HG02943 (cell line): ENCODE measurements at regions not wholly inside any gene's neighbourhood (a gene's known extent, or its start where the extent isn't known, plus 50 kb on each side); places are given as distances from the start of the nearest gene placed in this dataset.

ENCODE experiments used
- ATAC-seq: cut with Tn5 transposase; IDR thresholded peaks from one replicate; pipeline ENCODE4 v1.9.1; 2021; ENCODE audit warnings: mild to moderate bottlenecking, low read depth, moderate library complexity; ENCODE audit not compliant: unreplicated experiment

- no peak for ATAC-seq
Observed at GRCh38 chr11:11177156-11177808, 175.8 kb downstream of the CSNK2A3 start.

DNA sequence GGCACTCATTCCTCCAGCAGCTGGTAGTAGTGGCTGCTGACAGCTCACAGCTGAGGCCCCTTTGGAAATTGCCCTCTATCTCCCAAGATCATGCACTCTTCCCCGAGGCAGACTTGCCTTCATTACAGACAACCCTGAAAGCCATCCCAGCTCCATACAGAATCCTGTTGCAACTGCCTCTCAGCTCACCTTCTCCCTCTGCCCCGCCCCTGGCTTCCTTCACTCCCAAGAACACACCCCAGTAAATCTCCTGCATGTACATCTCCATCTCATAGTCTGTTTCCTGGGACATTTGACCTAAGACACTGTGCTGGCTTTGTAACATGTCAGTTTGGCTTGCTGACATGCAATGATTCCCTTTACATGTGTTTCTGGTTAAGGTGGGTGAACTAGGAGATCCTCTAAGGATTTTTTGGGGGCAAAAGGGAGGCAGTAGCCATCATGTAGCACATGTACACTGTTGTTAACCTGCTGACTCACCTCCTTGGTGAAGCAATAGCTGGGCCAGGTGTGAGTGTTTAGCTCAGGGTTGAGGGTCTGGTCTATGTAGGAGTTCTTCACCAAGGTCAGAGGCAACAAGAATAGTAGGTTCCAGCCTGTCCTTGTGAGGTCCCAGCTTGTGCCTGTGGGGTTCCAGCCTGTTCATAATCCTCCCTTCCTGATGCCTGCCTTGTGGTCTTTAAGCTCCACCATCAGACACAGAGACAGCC, 179.6 kb downstream of the CSNK2A3 start:
- no peak for ATAC-seq

- peak; percentile 97 for ATAC-seq
Observed at GRCh38 chr11:11171854-11172253, 181.2 kb downstream of the CSNK2A3 start.

DNA sequence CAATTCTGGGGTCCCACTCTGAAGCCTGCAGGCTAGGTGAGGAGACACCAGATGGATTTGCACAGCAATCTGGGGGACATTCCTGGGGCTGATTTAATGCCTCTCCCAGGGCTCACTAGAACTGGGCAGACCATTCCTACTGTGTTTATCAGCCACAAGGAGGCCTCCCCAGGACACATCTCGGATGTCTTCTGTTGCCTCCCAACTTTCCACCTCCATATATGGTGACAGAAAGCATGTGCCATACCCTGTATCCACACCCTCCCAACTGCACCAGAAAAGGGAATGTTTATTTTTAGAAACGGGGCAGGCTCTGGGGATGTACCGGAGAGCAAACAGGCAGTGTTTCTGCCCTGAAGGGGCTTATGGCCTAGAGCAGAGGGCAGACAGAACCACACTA, 181.8 kb downstream of the CSNK2A3 start:
- no peak for ATAC-seq

- no peak for ATAC-seq
Observed at GRCh38 chr11:11170352-11171084, 182.5 kb downstream of the CSNK2A3 start.

- no peak for ATAC-seq
Observed at GRCh38 chr11:11169715-11170351, 183.2 kb downstream of the CSNK2A3 start.

GRCh38 chr11:11167806-11168205, 185.2 kb downstream of the CSNK2A3 start:
- ATAC-seq, result no peak

DNA sequence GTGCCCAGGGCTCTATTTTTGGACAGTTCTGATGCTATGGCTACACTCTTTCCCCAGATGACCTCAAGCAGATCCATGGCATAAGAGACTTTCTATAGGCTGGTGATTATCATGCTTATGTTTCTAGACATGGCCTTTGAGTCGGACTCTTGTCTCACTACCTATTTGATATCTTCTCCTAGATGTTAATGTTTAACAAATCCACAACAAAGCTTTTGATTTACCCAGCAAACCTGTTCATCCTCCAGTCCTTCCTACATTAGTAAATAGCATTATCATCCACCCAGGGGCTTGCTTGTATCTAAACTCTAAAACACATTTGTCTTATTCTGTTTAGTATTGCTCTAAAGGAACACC, 188.7 kb downstream of the CSNK2A3 start:
- ATAC-seq, result no peak

DNA sequence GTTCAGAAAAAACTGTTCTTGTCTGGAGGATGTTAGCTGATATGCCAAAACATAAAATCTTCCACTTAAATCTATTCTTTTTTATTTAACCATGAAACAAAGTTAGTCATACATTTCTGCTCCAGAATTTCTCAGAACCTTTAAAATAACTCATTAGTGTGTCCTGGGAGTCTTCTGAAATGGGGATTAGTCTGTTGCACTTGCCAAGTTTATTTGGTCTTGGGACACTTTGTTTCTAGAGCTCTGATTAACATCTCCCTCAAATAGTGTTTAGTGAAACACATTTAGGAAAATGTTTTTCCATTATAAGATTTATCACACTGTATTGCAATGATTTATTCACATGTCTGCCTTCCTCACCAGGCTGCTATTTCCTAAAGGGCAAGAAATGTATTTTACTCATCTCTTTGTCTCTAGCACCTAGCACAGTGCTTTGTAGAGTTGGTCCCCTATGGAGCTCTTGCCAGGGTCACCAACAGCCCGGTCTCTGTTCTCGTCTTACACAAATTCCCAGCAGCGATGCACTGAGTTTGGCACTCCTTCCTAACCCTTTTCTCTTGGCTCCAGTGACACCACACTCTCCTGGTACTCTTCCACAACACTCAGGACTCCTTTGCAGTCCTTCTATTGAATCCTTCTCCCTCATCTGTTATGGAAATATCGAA, 189.2 kb downstream of the CSNK2A3 start:
- no peak for ATAC-seq

DNA sequence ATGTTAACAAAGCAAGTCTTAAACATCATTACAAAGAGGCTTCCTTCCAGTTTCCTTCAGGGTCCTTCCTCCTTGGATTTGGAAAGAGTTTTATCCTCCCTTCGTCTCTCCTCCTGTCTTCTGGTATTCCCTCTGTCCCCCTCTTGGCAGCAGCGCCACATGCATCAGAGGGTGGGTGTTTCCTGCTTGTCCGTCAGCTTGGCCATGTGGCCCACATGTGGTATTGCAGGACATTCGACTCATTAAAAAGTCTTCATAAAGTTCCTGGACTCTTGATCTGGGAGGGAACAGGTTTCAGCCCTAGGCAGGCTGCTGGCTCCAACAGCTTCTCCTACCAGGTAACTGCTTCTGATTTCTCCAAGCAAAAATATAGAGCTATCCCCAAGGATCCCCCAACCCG, 189.8 kb downstream of the CSNK2A3 start:
- ATAC-seq, result no peak

GRCh38 chr11:11157185-11157584, 195.9 kb downstream of the CSNK2A3 start:
- no peak for ATAC-seq

- ATAC-seq, result no peak
Observed at GRCh38 chr11:11155962-11156815, 196.9 kb downstream of the CSNK2A3 start.

GRCh38 chr11:11152877-11153276, 200.2 kb downstream of the CSNK2A3 start:
- ATAC-seq, result no peak

DNA sequence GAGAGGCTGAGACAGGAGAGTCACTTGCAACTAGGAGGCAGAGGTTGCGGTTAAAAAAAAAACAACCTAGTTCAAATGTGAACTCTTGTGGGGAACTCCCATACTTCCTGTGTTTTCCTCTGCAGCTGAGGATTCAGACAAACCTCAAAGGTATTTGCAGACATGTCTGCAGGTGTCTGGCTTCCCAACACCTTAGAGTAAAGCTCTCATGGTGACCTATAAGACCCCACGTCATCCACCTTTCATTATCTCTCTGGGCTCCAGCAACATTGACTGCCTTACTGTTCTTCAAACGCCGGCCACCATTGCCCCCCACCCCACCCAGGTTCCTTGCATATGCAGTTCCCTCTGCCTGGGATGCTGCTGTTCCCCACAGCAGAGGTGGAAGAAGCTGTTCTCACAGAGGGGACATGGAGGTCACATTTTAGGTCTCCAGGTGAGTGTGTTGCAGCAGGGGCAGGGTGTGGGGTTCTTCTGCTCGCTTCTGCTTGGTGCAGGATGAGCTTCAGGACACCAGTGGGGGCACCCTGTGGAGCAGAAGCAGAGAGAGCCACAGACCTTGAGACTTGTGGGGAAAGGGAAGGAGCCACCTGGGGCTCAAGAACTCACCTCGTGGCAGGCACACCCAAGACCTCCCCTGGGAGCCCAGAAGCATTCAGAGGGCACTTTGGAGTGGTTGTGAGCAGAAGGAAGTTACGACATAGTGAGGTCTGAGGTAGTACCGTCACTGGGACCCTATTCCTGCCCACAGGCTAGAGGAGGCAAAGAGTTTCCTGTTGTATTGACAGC, 203.2 kb downstream of the CSNK2A3 start:
- ATAC-seq, result no peak

DNA sequence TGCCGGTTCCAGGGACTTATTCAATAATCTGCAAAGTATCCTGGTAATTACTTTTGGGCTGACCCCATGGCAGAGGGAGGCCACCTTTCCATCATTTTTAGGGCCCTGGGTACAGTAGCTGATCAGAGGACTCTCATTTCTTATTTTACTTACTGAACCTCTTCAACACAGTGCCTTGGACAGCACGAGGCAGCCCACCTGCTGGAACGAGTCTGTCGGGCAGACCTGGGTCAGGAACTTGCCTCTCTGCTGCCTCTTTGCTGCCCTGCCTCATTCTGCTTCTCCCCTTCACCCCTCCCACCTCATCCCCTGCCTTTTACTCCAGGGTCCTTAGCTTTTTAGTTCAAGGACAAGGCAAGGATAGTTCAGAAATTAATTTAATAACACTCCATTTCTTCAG, 204.5 kb downstream of the CSNK2A3 start:
- ATAC-seq, result no peak

DNA sequence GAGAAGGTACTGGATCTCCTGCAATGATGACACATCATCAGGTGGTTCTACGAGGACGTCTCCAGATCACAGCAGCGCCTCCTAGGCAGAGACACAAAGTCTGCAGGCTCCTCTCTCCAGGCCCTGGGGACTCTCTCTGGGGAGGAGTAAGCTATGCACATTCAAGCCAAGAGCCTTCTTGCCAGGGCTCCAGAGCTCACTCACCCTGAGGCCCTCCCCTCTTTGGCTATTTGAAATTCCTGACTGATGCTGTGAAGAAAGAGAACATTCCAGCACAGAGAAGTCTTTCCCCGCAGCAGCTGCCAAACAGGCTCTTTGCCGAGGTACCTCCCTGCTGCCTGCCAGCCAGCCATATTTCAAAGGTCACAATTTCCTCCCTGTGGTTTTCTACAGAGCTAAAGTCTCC, 204.9 kb downstream of the CSNK2A3 start:
- ATAC-seq, result no peak

DNA sequence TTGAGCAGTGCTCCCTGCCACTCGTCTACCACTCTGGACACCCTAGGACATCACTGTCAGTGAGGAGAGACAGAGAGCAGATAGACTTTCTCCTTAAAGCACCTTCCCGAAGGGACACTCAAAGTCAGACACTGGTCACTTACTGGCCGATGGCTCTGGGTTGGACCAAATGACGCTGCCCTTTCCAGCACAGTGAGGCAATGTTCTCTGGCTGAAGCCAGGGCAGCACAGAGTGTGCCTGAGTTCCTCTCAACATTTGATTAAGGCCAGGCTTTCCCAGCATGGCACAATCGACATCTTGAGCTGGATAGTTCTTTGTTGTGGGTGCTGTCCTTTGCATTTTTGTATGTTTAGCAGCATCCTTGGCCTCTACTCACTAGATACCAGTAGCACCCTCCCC, 206.2 kb downstream of the CSNK2A3 start:
- no peak for ATAC-seq

DNA sequence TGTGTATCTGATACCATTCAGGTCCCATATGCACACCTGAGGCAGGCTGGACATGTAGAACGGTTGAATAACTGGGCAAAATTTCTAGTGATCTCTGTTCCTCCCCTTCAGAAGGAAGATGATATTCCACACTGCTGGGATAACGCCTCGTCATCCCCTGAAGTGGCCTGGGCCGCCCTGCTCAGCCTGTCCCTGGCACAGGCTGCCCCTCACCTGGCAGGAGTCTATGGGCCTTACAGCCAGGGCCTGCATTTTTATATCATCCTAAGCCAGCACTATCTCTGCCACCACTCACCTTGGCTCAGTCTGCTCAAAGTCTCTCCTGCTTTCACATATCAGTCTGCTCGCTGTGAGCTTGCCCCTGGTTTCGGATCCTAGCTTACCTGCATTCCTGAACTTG, 209.2 kb downstream of the CSNK2A3 start:
- no peak for ATAC-seq

- ATAC-seq, result no peak
Observed at GRCh38 chr11:11142430-11142829, 210.6 kb downstream of the CSNK2A3 start.
